SK-N-SH treated with all-trans-retinoic acid at 6 μM for 48 hours (cell line): ENCODE measurements at regions not wholly inside any gene's neighbourhood (a gene's known extent, or its start where the extent isn't known, plus 50 kb on each side); places are given as distances from the start of the nearest gene placed in this dataset.
A peak's percentile ranks its signal among the peaks of the same experiment; 100 is the strongest.
"Not testable (repeated sequence)": the region's sequence is repeated elsewhere in the genome, so short reads cannot be mapped to it uniquely, and the experiment has no call there.

Experiments
- ATAC-seq: fragments of 200-7000 bp; cut with Tn5 transposase; 3 replicates; pipeline ENCODE4 v1.9.1; 2020; ENCODE audit warnings: mild to moderate bottlenecking, moderate library complexity
- ARNTL ChIP-seq: fragments of 450-650 bp; formaldehyde crosslinking; IDR thresholded peaks from 2 replicates; pipeline ENCODE4 v1.5.0; 2020; ENCODE audit warnings: low read depth, mild to moderate bottlenecking, moderate library complexity, borderline replicate concordance
- BACH2 ChIP-seq: fragments of 250-450 bp; sonication (Bioruptor Pico); IDR thresholded peaks from 2 replicates; pipeline ENCODE4 v1.9.0; 2021; ENCODE audit warnings: mild to moderate bottlenecking, borderline replicate concordance
- CSDC2 ChIP-seq: fragments of 250-450 bp; sonication (Bioruptor Pico); IDR thresholded peaks from 2 replicates; pipeline ENCODE4 v1.5.0; 2020; ENCODE audit warnings: mild to moderate bottlenecking, moderate library complexity
- ESRRG ChIP-seq: fragments of 250-450 bp; sonication (Bioruptor Pico); IDR thresholded peaks from 2 replicates; pipeline ENCODE4 v1.6.1; 2021; ENCODE audit warnings: mild to moderate bottlenecking
- ISL1 ChIP-seq: fragments of 250-450 bp; sonication (Bioruptor Pico); IDR thresholded peaks from 2 replicates; pipeline ENCODE4 v2.1.2; 2022; ENCODE audit warnings: mild to moderate bottlenecking, moderate library complexity
- OSR1 ChIP-seq: fragments of 250-450 bp; sonication (Bioruptor Pico); IDR thresholded peaks from 2 replicates; pipeline ENCODE4 v1.8.0; 2022; ENCODE audit warnings: moderate library complexity, mild to moderate bottlenecking, inconsistent platforms
- PPARA ChIP-seq: fragments of 250-450 bp; sonication (Bioruptor Pico); IDR thresholded peaks from 2 replicates; pipeline ENCODE4 v1.5.0; 2020; ENCODE audit warnings: mild to moderate bottlenecking, borderline replicate concordance
- RARB ChIP-seq: fragments of 250-450 bp; sonication (Bioruptor Pico); IDR thresholded peaks from 2 replicates; pipeline ENCODE4 v1.8.0; 2021; ENCODE audit warnings: mild to moderate bottlenecking, moderate library complexity
- SNAI2 ChIP-seq: fragments of 250-450 bp; sonication (Bioruptor Pico); IDR thresholded peaks from 2 replicates; pipeline ENCODE4 v1.5.0; 2020; ENCODE audit warnings: mild to moderate bottlenecking, moderate library complexity
- TCF4 ChIP-seq: fragments of 250-450 bp; sonication (Bioruptor Pico); IDR thresholded peaks from 2 replicates; pipeline ENCODE4 v1.8.0; 2021; ENCODE audit warnings: mild to moderate bottlenecking, moderate library complexity, borderline replicate concordance
- TOX ChIP-seq: fragments of 250-450 bp; sonication (Bioruptor Pico); IDR thresholded peaks from 2 replicates; pipeline ENCODE4 v1.8.0; 2021; ENCODE audit warnings: mild to moderate bottlenecking, moderate library complexity, borderline replicate concordance
- ZC3H10 ChIP-seq: fragments of 250-450 bp; sonication (Bioruptor Pico); IDR thresholded peaks from 2 replicates; pipeline ENCODE4 v1.5.1; 2021; ENCODE audit warnings: mild to moderate bottlenecking, moderate library complexity
- ZFP30 ChIP-seq: fragments of 450-650 bp; formaldehyde crosslinking; IDR thresholded peaks from 2 replicates; pipeline ENCODE4 v1.5.0; 2022; ENCODE audit warnings: mild to moderate bottlenecking, moderate library complexity
- ZNF565 ChIP-seq: fragments of 450-650 bp; formaldehyde crosslinking; conservative IDR thresholded peaks from 2 replicates; pipeline ENCODE4 v1.5.0; 2020; ENCODE audit warnings: low read depth, mild to moderate bottlenecking, moderate library complexity
- ZNF70 ChIP-seq: fragments of 450-650 bp; formaldehyde crosslinking; IDR thresholded peaks from 2 replicates; pipeline ENCODE4 v1.5.0; 2020; ENCODE audit warnings: mild to moderate bottlenecking, moderate library complexity
- ZNF8 ChIP-seq: fragments of 450-650 bp; formaldehyde crosslinking; IDR thresholded peaks from 2 replicates; pipeline ENCODE4 v1.5.0; 2020; ENCODE audit warnings: mild to moderate bottlenecking, moderate library complexity
- TF ChIP-seq, protein P1 (sequence below): fragments of 250-450 bp; sonication (Bioruptor Pico); IDR thresholded peaks from 2 replicates; pipeline ENCODE4 v1.5.1; 2021; ENCODE audit warnings: mild to moderate bottlenecking, moderate library complexity
- TF ChIP-seq, protein P2 (sequence below): fragments of 250-450 bp; sonication (Bioruptor Pico); IDR thresholded peaks from 2 replicates; pipeline ENCODE4 v1.5.1; 2020; ENCODE audit warnings: low read depth, mild to moderate bottlenecking, moderate library complexity
- TF ChIP-seq, protein P3 (sequence below): fragments of 250-450 bp; sonication (Bioruptor Pico); IDR thresholded peaks from 2 replicates; pipeline ENCODE4 v1.8.0; 2020; ENCODE audit warnings: mild to moderate bottlenecking, moderate library complexity, borderline replicate concordance
- TF ChIP-seq, protein P4 (sequence below): fragments of 250-450 bp; sonication (Bioruptor Pico); IDR thresholded peaks from 2 replicates; pipeline ENCODE4 v1.8.0; 2021; ENCODE audit warnings: low read depth, mild to moderate bottlenecking, moderate library complexity, borderline replicate concordance

GRCh38 chr12:91702843-91703425, 442.7 kb downstream of the BTG1 start:
- no peak for ATAC-seq
- TF ChIP-seq PPARA (CRISPR knock-in tag): no peak
- TF ChIP-seq, protein P1, sequence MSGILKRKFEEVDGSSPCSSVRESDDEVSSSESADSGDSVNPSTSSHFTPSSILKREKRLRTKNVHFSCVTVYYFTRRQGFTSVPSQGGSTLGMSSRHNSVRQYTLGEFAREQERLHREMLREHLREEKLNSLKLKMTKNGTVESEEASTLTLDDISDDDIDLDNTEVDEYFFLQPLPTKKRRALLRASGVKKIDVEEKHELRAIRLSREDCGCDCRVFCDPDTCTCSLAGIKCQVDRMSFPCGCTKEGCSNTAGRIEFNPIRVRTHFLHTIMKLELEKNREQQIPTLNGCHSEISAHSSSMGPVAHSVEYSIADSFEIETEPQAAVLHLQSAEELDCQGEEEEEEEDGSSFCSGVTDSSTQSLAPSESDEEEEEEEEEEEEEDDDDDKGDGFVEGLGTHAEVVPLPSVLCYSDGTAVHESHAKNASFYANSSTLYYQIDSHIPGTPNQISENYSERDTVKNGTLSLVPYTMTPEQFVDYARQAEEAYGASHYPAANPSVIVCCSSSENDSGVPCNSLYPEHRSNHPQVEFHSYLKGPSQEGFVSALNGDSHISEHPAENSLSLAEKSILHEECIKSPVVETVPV: no peak
- no peak for TF ChIP-seq ZNF8 (CRISPR knock-in tag)
- TF ChIP-seq CSDC2 (CRISPR knock-in tag): no peak
- TF ChIP-seq, protein P2, sequence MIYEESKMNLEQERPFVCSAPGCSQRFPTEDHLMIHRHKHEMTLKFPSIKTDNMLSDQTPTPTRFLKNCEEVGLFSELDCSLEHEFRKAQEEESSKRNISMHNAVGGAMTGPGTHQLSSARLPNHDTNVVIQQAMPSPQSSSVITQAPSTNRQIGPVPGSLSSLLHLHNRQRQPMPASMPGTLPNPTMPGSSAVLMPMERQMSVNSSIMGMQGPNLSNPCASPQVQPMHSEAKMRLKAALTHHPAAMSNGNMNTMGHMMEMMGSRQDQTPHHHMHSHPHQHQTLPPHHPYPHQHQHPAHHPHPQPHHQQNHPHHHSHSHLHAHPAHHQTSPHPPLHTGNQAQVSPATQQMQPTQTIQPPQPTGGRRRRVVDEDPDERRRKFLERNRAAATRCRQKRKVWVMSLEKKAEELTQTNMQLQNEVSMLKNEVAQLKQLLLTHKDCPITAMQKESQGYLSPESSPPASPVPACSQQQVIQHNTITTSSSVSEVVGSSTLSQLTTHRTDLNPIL (CRISPR knock-in tag): no peak
- TF ChIP-seq BACH2 (CRISPR knock-in tag): no peak
- TF ChIP-seq, protein P3, sequence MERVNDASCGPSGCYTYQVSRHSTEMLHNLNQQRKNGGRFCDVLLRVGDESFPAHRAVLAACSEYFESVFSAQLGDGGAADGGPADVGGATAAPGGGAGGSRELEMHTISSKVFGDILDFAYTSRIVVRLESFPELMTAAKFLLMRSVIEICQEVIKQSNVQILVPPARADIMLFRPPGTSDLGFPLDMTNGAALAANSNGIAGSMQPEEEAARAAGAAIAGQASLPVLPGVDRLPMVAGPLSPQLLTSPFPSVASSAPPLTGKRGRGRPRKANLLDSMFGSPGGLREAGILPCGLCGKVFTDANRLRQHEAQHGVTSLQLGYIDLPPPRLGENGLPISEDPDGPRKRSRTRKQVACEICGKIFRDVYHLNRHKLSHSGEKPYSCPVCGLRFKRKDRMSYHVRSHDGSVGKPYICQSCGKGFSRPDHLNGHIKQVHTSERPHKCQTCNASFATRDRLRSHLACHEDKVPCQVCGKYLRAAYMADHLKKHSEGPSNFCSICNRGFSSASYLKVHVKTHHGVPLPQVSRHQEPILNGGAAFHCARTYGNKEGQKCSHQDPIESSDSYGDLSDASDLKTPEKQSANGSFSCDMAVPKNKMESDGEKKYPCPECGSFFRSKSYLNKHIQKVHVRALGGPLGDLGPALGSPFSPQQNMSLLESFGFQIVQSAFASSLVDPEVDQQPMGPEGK (CRISPR knock-in tag): no peak

- no peak for ATAC-seq
- TF ChIP-seq, protein P3 (CRISPR knock-in tag): no peak
- no peak for TF ChIP-seq ZNF70 (CRISPR knock-in tag)
- peak; percentile 87 for TF ChIP-seq TCF4 (CRISPR knock-in tag)
- TF ChIP-seq ZNF565 (CRISPR knock-in tag): no peak
- TF ChIP-seq, protein P4, sequence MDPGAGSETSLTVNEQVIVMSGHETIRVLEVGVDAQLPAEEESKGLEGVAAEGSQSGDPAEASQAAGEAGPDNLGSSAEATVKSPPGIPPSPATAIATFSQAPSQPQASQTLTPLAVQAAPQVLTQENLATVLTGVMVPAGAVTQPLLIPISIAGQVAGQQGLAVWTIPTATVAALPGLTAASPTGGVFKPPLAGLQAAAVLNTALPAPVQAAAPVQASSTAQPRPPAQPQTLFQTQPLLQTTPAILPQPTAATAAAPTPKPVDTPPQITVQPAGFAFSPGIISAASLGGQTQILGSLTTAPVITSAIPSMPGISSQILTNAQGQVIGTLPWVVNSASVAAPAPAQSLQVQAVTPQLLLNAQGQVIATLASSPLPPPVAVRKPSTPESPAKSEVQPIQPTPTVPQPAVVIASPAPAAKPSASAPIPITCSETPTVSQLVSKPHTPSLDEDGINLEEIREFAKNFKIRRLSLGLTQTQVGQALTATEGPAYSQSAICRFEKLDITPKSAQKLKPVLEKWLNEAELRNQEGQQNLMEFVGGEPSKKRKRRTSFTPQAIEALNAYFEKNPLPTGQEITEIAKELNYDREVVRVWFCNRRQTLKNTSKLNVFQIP (CRISPR knock-in tag): no peak
- TF ChIP-seq RARB (CRISPR knock-in tag): no peak
- no peak for TF ChIP-seq BACH2 (CRISPR knock-in tag)
- peak; percentile 16; the same call in 1 of the 2 replicates for TF ChIP-seq SNAI2 (CRISPR knock-in tag)
- no peak for TF ChIP-seq ISL1 (CRISPR knock-in tag)
- TF ChIP-seq, protein P2 (CRISPR knock-in tag): no peak
- TF ChIP-seq OSR1 (CRISPR knock-in tag): no peak
Observed at GRCh38 chr12:91695964-91696363, 449.7 kb downstream of the BTG1 start.

DNA sequence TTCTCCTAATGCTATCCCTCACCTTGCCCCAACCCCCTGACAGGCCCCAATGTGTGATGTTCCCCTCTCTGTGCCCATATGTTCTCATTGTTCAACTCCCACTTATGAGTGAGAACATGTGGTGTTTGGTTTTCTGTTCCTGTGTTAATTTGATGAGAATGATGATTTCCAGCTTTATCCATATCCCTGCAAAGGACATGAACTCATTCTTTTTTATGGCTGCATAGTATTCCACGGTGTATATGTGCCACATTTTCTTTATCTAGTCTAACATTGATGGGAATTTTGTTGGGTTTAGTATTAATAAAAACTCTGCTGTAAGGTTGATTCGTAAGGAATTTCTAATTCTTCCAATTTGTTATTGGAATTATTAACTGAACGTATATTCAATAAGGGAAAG, 450.2 kb downstream of the BTG1 start:
- ATAC-seq: not testable (repeated sequence)

GRCh38 chr12:91690531-91690930, 455.1 kb downstream of the BTG1 start:
- TF ChIP-seq ESRRG (CRISPR knock-in tag): no peak
- no peak for TF ChIP-seq ZFP30 (CRISPR knock-in tag)
- TF ChIP-seq, protein P1: no peak
- no peak for TF ChIP-seq CSDC2 (CRISPR knock-in tag)
- TF ChIP-seq ZNF565 (CRISPR knock-in tag): no peak
- no peak for TF ChIP-seq PPARA (CRISPR knock-in tag)
- no peak for TF ChIP-seq BACH2 (CRISPR knock-in tag)
- TF ChIP-seq ISL1 (CRISPR knock-in tag): no peak
- TF ChIP-seq ARNTL (CRISPR knock-in tag): no peak
- TF ChIP-seq, protein P3 (CRISPR knock-in tag): no peak
- no peak for TF ChIP-seq ZC3H10
- no peak for TF ChIP-seq TOX (CRISPR knock-in tag)
- no peak for ATAC-seq
